Kidney glomerular epithelial cell (primary cell): ENCODE measurements at regions not wholly inside any gene's neighbourhood (a gene's known extent, or its start where the extent isn't known, plus 50 kb on each side); places are given as distances from the start of the nearest gene placed in this dataset.
A peak's percentile ranks its signal among the peaks of the same experiment; 100 is the strongest.
"Not testable (repeated sequence)": the region's sequence is repeated elsewhere in the genome, so short reads cannot be mapped to it uniquely, and the experiment has no call there.

Experiments
- DNase-seq: peaks from one replicate; lab custom pipeline; 2025; lab: John Stamatoyannopoulos, UW

DNA sequence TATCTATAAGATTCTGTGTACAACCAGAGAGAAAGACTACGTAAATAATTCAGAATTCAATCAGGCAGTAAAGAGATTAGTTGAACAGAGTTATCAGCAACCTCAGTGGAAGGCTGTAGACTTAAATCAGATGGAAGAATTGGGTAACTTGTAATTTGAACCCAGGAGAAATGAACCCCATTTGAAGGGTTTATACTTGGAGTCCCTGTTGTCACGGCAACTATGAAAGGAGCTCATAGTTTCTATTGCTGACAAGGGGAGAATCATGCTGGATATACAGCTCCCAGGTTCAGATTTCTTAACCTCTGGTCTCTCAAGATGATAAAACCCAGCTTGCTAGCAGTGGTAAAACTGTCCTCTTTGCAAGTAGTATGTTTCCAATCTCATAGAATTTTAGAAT lies 54.4 kb upstream of the BMP4 start:
- DNase-seq, result no peak

DNA sequence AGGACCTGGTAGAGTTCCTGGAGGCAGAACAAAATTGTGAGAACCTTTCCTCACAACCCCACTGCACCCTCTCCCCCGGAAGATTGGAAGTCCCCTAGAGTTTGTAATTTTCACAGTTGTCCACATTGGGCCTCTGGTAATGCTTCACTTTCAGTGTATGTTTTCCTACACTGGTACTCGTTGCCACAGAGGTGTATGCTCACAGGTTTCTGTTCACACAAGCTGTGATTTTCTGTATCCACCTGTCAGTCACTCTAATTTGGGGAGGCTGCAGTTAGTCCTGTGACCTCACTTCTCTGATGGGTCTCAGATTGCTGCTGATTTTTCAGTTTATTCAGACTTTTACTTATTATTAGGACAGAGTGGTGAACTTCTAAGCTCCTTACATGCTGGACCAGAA lies 66.4 kb upstream of the BMP4 start:
- DNase-seq, result no peak

DNA sequence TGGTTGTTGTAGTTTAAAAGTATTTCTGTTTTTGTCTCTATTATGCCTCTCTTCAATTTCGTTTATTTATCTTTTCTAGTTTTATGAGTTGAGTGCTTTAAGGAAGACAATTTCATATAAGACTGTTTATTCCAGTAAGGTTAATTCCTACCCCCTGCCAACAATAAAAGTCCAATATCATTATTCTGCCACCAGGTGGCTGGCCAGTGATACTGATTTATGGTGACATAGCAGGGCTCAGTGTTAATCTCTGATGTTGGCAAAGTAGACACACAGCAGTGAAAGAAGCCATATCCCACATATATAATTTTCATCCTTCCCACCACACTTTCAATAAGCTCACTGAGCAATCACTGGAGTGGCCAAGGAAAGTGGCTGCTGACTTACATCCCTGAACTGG lies 69.0 kb upstream of the BMP4 start:
- DNase-seq, result peak; percentile 27

DNA sequence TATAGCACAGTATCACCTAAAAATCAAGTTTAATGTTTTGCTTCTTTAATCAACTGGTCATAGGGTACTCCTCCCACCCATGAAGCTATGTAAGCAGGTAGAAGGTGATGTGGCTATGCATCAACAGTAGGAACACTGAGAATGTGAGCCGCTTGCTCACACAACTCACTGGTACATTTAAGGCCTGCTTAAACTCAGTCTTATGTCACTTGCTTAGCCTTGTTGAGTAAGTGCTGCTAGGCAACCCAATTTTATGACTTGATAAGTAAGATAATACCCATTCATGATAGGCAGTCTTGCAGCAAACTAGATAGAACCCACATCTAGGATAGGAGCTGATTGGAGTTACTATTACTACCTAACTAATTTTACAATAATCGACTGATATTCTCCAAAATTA lies 70.0 kb upstream of the BMP4 start:
- no peak for DNase-seq

DNA sequence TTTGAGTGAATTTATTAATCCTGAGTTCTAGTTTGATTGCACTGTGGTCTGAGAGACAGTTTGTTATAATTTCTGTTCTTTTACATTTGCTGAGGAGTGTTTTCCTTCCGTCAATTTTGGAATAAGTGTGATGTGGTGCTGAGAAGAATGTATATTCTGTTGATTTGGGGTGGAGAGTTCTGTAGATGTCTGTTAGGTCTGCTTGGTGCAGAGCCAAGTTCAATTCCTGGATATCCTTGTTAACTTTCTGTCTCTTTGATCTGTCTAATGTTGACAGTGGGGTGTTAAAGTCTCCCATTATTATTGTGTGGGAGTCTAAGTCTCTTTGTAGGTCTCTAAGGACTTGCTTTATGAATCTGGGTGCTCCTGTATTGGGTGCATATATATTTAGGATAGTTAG lies 74.4 kb upstream of the BMP4 start:
- not testable (repeated sequence) for DNase-seq

DNA sequence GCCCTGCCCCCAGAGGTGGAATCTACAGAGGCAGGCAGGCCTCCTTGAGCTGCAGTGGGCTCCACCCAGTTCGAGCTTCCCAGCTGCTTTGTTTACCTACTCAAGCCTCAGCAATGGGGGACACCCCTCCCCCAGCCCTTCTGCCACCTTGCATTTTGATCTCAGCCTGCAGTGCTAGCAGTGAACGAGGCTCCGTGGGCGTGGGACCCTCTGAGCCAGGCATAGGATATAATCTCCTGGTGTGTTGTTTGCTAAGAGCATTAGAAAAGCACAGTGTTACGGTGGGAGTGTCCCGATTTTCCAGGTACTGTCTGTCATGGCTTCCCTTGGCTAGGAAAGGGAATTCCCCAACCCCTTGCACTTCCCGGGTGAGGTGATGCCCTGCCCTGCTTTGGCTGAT lies 76.7 kb upstream of the BMP4 start:
- DNase-seq, result not testable (repeated sequence)

DNA sequence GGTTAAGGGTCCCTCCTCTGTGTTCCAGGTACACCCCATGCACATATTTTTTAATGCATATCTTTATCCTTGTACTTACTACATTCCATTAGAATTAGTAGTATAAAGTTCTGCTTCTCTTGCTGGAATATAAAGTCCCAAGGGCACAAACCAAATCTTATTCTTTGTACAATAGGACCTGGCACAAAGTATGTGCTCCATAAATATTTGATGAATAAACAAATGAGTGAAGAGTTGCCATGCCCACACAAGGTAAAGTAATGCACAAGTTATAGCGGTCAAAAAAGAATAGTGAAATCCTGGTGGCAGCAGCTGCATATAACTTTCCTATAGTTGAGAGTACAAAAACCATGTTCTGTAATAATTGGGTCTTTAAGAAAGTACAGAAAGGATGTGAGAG lies 82.1 kb upstream of the BMP4 start:
- no peak for DNase-seq

DNA sequence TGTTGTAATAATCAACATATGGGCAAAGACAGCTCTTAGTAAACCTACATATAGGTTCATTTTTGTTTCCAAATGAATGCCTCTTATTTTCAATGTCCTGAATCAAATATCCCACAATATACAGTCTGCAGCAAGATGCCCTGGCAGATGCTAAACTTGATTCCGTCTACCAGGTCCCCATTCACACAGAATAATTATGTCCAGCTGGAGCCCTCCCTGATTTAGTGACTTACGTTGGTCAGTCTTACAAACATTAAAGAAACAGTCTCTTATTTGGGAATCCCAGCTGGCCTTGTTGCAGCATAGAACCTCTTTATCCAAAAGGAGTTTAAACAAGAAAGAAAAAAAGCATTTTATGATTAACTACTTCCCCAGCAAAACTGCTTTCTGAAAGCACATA lies 82.7 kb upstream of the BMP4 start:
- DNase-seq, result no peak

DNA sequence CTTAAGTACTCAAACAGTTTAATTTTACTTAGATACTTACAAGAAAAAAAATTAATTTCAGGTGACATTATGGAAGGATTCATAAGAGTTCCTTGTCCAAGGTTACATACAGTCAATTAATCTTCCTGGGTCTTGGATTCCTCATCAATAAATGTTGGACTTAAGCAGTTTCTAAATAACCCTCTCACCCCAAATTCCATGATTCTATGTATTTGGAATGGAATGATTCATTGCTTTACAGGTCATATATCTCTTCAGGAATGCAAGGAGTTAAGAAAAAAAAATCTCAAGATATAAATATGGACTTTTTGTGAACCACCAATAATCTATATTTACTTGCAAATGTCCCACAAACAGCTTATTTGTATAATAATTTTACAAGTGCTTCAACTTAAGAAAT lies 84.2 kb upstream of the BMP4 start:
- DNase-seq, result peak; percentile 15

DNA sequence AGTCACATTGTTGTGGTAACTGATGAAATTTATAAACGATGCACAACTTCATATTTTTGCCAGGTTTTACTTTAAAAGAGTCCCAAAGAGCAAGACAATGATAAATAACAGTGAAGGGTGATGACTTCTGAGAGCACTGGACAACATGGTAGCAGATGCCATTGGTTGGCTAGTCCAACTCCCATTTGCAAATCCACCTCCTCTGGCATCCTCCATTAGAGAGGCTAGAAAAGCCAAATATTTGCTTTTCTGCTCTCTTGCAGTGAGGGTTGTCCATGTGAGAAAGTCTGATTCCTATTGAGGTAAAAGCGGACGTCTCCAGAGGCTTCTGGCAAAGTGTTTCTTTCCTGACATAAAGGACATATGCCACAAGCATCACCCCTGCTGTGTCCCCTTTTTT lies 89.6 kb upstream of the BMP4 start:
- DNase-seq, result no peak

DNA sequence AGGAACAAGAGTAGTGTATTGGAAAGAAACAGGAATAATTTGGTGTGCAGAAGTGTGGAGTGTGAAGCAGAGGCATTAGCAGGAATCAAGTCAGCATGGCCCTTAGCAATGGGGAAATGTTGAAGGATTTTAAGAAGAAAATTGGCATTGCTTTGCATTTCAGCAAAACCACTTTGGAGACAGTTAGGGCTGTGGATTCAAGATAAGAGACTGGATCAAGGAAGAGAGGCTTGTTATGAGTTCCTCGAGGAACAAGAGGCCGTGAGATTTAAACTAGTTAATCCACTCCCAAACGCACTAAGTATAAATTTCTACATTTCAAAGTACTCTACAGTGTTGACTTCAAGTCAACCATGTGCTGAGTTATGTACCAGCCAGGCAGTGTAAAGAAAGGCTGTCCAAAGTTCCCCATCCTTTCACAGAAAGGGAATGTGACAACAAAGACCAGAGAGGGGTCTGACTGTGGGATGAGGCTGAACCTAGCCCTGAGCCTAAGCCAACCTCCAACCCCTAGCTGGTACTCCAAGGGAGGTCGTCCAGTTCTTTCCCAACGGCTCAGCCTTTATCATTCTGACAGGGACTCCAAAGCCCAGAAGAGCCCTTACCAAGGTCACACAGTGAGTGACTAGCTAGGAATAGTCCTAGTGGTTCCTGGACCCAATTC lies 91.2 kb upstream of the BMP4 start:
- no peak for DNase-seq

DNA sequence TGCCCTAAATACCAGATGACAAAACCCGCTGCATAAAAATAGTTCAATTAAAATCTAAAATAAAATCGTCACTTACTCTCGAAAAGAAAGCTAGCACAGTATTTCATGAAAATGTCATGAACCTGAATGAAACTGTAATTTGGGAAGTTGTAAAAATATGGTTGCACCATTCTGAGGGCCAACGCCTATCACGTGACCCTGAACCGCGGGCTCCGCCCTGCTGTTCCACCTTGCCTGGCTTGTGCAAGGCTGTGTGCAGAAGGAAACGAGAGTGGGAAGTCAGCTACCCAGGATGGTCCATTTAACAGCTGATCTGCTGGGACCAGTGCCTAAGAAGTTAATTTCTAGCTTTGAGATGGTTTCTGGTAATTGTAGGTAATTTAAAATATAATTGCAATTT lies 91.7 kb upstream of the BMP4 start:
- DNase-seq, result no peak

DNA sequence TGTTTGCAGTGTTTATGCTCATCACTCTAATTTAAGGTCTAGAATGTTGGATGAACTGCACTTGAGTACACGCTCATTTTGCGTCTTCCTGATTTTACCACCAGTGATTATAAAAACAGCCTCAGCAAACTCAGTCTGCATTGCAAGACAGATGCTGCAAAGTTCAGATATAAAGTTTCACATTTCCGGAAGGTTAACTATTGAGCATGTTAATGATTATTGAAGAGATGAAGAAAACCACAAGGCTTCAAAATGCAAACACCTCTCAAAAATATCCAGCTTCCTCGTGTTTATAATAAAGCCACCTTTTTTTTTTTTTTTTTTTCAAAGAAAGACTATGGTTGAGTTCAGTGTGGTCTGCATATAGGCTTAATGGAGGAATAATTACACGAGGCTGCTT lies 92.1 kb upstream of the BMP4 start:
- peak; percentile 33 for DNase-seq

DNA sequence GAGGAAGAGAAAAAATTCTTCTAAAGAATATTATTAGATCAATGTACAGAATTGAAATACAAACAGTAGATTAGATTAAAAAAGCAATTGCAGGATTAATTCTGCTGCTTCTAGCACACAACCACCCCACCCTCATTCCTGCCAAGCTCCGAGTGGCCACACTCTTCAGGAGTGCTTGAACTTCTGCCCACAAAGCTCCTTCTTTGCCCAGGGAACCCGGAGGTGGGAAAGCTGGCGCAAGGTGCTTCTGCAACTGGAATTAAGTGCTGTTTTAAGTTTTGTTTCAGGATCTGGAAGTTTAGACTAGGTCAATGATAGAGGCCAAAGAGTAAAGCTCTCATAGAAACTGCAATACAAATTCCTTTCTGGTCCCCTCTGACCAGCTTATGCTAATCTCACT lies 94.1 kb upstream of the BMP4 start:
- no peak for DNase-seq

DNA sequence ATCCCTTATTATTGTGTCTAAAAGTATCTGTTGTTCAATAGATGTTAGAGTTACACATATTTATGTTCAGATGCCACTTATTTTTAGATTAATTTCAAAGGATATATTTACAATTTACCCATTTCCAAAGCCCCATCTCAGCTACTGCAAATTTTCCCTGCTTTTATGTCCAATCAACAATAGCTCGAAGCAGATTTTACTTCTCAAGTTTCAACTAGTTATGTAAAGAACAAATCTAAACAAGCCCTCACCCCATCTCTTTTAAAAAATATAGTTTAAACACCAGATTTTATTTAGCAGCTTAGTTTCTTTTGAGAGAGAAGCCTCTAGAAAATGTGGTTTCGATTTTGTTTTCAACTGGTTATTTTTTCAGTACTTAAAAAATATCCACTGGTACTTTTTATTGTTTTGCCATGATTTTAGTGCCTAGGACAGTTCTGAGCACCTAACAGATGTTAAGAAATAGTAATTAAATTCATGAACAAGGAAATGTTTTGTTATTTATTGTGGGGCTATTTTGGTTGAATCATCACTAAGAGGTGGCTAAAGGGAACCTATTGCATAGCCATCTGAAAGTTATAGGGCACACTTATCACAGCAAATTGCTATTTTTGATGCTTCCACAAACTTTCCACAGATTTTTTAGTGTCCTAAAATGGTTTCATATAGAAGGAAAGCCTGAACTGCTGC lies 96.2 kb upstream of the BMP4 start:
- DNase-seq, result no peak

DNA sequence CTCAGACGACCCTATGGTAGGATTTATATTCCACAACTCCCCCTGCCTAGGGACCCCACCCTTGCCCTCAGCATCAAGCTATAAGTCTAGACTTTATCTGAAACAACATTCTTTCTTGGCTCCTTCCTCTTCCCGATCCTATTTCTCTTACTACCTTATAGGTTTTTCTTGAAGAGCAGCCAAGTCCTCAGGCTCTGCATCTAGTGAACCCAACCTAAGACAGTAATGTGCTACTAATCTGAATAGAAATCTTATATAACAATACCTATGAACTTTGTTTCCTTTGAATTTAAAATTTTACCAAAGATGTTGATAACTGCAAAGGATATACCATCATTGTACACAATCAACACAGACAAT lies 96.7 kb upstream of the BMP4 start:
- no peak for DNase-seq

DNA sequence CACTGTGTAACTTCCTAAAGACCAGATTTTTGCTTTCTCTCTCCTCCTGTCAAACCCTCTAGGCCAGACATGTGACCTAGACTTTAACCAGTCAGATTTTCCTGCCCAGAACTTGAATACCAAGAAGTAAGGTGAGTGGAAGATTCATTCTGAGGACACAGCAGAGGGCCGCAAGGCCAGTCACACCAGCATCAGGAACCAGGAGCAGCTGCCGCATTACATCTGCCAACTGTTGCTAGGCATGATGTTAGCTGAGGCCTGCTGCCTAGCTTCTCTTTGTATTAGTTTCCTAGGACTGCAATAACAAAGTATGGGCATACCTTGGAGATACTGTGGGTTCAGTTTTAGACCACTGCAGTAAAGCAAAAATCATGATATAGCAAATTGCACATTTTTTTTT lies 101.9 kb upstream of the BMP4 start:
- no peak for DNase-seq

DNA sequence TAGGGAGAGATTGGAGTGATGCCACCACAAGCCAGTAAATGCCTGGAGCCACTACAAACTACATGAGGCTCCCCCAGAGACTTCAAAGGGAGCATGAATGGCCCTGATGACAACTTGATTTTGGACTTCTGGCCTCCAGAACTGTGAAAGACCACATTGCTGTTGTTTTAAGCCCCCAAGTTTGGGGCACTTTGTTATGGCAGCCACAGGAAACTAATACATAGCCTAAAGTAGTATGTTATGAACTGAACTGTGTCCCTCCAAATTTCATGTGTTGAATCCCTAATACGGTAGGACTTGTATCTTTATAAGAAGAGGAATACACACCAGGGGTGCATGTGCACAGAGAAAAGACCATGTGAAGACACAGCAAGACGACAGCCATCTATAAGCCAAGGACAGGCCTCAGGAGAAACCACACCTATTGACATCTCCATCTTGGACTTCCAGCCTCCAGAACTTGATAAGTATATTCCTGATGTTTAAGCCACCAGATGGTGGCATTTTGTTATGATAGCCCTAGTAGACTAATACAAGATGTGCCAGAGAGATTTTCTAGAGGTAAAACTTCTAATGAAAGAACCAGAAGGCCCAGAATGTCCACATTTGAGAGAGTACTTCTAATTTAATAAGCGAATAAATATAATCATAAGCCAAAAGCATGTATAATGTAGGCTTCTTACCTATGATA lies 127.1 kb upstream of the BMP4 start:
- DNase-seq, result no peak

DNA sequence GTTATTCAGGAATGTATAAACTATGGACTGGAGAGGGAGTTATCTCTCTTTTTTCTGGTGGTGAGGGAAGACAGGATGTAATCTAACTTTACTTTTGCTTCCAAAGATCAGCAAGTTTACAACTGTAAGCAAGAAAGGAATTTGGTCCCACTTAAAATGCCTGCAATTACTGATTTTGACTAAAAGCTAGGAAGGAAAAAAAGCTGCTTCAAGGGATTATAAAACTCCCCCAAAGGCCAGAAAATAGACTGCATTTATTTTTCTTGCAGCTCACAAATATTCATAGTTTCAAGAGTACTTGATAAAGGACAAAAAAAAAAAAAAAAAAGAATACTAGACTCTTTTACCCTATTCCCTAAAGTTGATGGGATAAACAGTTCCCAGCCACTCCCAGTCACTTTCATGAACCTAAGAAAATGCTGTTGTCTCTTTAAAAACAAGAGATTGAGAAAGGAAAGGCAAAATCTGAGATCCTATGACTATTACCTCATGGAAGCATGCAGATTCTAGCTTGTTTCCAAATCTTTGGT lies 128.7 kb upstream of the BMP4 start:
- DNase-seq, result no peak

DNA sequence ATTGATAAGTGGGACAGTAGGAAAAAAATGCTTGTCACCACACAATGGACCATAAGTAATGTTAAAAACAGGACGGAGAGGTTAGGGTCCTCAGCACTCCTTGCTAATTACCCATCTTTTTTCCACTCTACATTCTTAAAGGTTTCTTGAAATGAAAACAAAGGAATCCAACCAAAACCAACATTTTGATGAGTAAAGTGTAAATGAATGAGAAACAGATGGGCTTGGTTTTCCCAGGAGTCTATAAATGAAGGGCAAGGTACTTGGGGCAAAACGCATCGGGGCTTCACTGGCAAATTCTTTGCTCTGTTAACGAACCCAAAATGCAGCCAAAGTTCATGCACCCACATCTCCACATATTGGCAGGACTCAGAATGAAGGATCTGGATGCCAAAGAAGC lies 129.2 kb upstream of the BMP4 start:
- no peak for DNase-seq

DNA sequence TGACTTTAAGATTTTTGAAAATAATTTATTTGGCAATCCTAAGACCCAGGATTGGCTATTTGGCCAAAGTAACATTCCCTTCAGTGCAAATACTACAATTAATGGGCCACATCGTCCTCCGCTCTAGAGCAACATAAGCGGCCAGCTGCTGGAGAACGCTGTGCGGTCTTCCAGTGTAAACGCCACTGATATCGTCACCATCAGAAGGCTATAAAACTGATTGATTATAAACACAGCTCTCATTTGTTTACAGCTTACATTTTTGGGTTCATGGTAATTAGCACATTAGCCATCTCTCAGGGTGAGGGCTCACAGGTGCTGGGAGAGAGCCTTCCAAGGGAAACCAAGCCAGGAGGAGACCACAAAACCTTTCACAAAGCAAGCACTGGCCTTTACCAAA lies 130.1 kb upstream of the BMP4 start:
- DNase-seq, result no peak

DNA sequence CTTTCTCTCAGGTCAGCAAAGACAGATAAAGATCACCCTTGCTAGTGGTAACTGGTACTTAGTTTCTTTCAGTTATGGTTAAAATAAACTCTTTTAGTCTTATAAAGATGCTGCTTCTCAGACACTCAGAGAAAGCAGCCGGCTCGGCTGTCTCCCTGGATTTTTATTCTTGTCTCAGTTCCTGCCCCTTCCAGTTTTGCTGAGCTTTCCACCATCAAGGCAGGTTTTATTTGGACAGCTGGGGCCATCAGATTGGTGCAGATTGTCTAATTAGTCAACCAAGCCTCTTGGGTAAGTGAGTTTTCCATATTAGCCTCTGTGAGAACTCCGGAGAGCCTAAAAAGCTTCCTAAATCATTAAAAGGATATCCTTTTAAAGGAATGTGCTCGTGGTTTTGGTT lies 130.8 kb upstream of the BMP4 start:
- no peak for DNase-seq

DNA sequence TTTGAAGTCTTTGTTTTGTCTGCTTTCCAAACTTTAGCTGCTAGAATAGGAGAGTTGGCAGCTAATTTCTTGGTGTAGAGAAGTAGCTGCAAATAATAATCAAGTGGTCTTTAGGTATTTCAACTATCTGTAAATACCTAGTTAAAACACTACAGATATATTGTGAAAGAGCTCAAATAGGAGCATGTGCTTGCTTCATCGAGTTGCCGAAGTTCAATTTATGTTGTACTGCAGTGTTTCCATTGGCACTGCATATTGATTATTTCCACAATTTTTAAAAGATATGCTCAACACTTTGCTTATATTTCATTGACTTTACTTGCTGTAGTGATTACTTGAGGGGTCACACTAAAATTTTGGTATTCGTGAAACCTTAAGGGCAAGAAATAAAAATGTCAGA lies 131.6 kb upstream of the BMP4 start:
- DNase-seq, result no peak
